SKM-1 treated with dmso at 0.1 percent for 144 hours (cell line): ENCODE measurements at regions not wholly inside any gene's neighbourhood (a gene's known extent, or its start where the extent isn't known, plus 50 kb on each side); places are given as distances from the start of the nearest gene placed in this dataset.

Experiments used
- DNase-seq: peaks from one replicate; lab custom pipeline; 2025; ENCODE audit not compliant: unreplicated experiment; lab: John Stamatoyannopoulos, UW

- no peak for DNase-seq
Measured at GRCh38 chr1:223486932-223487886, 94.0 kb downstream of the CCDC185 start.

GRCh38 chr1:223487887-223488259 is 94.7 kb downstream of the CCDC185 start:
- no peak for DNase-seq

- DNase-seq: no peak
Measured at GRCh38 chr1:223489439-223489838, 96.2 kb downstream of the CCDC185 start.

GRCh38 chr1:223490256-223490655 is 97.0 kb downstream of the CCDC185 start:
- no peak for DNase-seq
